Erythroblast (primary cell): ENCODE measurements at regions not wholly inside any gene's neighbourhood (a gene's known extent, or its start where the extent isn't known, plus 50 kb on each side); places are given as distances from the start of the nearest gene placed in this dataset.

Experiments
- GATA1 ChIP-seq: IDR thresholded peaks from 2 replicates; pipeline ENCODE4 v1.6.1; 2011; ENCODE audit warnings: low read depth, mild to moderate bottlenecking, control low read depth, low read length, moderate library complexity
- POLR2A ChIP-seq: IDR thresholded peaks from 2 replicates; pipeline ENCODE4 v1.6.1; 2011; ENCODE audit warnings: mild to moderate bottlenecking, low read length

DNA sequence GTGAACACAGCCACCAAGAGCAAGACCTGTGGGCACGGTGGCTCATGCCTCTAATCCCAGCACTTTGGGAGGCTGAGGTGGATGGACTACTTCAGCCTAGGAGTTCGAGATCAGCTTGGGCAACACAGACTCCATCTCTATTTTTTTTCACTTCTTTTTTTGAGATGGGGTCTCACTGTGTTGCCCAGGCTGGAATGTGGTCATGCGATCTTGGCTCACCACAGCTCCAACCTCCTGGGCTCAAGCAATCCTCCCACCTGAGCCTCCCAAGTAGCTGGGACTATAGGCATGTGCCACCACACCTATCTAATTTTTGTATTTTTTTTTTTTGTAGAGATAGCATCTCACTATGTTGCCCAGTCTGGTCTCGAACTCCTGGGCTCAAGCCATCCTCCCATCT lies 54.4 kb upstream of the SPRED2 start:
- TF ChIP-seq POLR2A: no peak
- TF ChIP-seq GATA1: no peak
